Trophoblast cell (in vitro differentiated cells and primary cell): ENCODE measurements at regions not wholly inside any gene's neighbourhood (a gene's known extent, or its start where the extent isn't known, plus 50 kb on each side); places are given as distances from the start of the nearest gene placed in this dataset.

ENCODE experiments used
- DNase-seq, 2 donors: peaks; one replicate each; pipeline ENCODE4 v3.0.0-alpha.2; 2016
- H2AFZ ChIP-seq: 2 replicates; pipeline ENCODE4 v1.6.1; 2013; ENCODE audit warnings: low read length, moderate library complexity, mild to moderate bottlenecking; ENCODE audit not compliant: insufficient read depth, poor library complexity
- H2AK5ac ChIP-seq: 2 replicates; pipeline ENCODE4 v1.6.1; 2013; ENCODE audit warnings: mild to moderate bottlenecking, low read length
- H2BK120ac ChIP-seq: 2 replicates; pipeline ENCODE4 v1.6.1; 2013; ENCODE audit warnings: low read length, mild to moderate bottlenecking, moderate library complexity; ENCODE audit not compliant: insufficient read depth, poor library complexity
- H2BK12ac ChIP-seq: 2 replicates; pipeline ENCODE4 v1.6.1; 2013; ENCODE audit warnings: mild to moderate bottlenecking, low read length, moderate library complexity
- H2BK5ac ChIP-seq: 2 replicates; pipeline ENCODE4 v1.6.1; 2013; ENCODE audit warnings: low read length, low read depth, moderate library complexity, mild to moderate bottlenecking; ENCODE audit not compliant: poor library complexity
- H3K14ac ChIP-seq: 2 replicates; pipeline ENCODE4 v1.6.1; 2013; ENCODE audit warnings: mild to moderate bottlenecking, low read length
- H3K18ac ChIP-seq: 2 replicates; pipeline ENCODE4 v1.6.1; 2013; ENCODE audit warnings: mild to moderate bottlenecking, low read length
- H3K23ac ChIP-seq: 2 replicates; pipeline ENCODE4 v1.6.1; 2013; ENCODE audit warnings: low read length
- H3K27ac ChIP-seq: 2 replicates; pipeline ENCODE4 v1.5.1; 2013; ENCODE audit warnings: low read depth, mild to moderate bottlenecking, inconsistent platforms, low read length, moderate library complexity
- H3K27me3 ChIP-seq: 2 replicates; pipeline ENCODE4 v1.6.1; 2013; ENCODE audit warnings: inconsistent platforms, mild to moderate bottlenecking, low read length, moderate library complexity; ENCODE audit not compliant: insufficient read depth
- H3K36me3 ChIP-seq, 2 experiments: 1 replicate in 1 of 2; 2 replicates in 1 of 2; pipeline ENCODE4 v1.6.1; 2013; ENCODE audit warnings: low read length in 2 of 2, mild to moderate bottlenecking in 2 of 2, moderate library complexity in 1 of 2; ENCODE audit not compliant: insufficient read depth in 2 of 2, control insufficient read depth in 1 of 2
- H3K4ac ChIP-seq: 2 replicates; pipeline ENCODE4 v1.6.1; 2013; ENCODE audit warnings: low read depth, mild to moderate bottlenecking, low read length, moderate library complexity
- H3K4me1 ChIP-seq, 2 experiments: 1 replicate in 1 of 2; 2 replicates in 1 of 2; pipeline ENCODE4 v1.6.1; 2013; ENCODE audit warnings: low read length in 2 of 2, mild to moderate bottlenecking in 2 of 2, moderate library complexity in 1 of 2; ENCODE audit not compliant: insufficient read depth in 2 of 2, control insufficient read depth in 1 of 2
- H3K4me2 ChIP-seq: 2 replicates; pipeline ENCODE4 v1.6.1; 2013; ENCODE audit warnings: inconsistent platforms, mild to moderate bottlenecking, low read length, moderate library complexity
- H3K4me3 ChIP-seq: 2 replicates; pipeline ENCODE4 v1.5.1; 2013; ENCODE audit warnings: mild to moderate bottlenecking, low read depth, low read length, inconsistent platforms
- H3K79me1 ChIP-seq: one replicate; pipeline ENCODE4 v1.6.1; 2013; ENCODE audit warnings: low read length
- H3K79me2 ChIP-seq: 2 replicates; pipeline ENCODE4 v1.6.1; 2013; ENCODE audit warnings: low read length, mild to moderate bottlenecking; ENCODE audit not compliant: control insufficient read depth, insufficient read depth, poor library complexity
- H3K9ac ChIP-seq: 2 replicates; pipeline ENCODE4 v1.6.1; 2013; ENCODE audit warnings: mild to moderate bottlenecking, low read length
- H3K9me3 ChIP-seq: 2 replicates; pipeline ENCODE4 v1.6.1; 2013; ENCODE audit warnings: low read depth, mild to moderate bottlenecking, control low read depth, inconsistent platforms, low read length; ENCODE audit not compliant: insufficient read depth
- H4K12ac ChIP-seq: 2 replicates; pipeline ENCODE4 v1.6.1; 2013; ENCODE audit warnings: low read depth, mild to moderate bottlenecking, low read length, moderate library complexity
- H4K8ac ChIP-seq: 2 replicates; pipeline ENCODE4 v1.6.1; 2013; ENCODE audit warnings: low read depth, mild to moderate bottlenecking, low read length, moderate library complexity
- H4K91ac ChIP-seq: one replicate; pipeline ENCODE4 v1.6.1; 2013; ENCODE audit warnings: low read depth, mild to moderate bottlenecking, low read length, moderate library complexity
- WGBS: extraction: QIAGEN DNeasy Blood & Tissue Kit; methylation state at CpG from one replicate; pipeline ENCODE4 v1.1.7; 2013; ENCODE audit warnings: missing lambda C conversion rate; ENCODE audit not compliant: insufficient read length, insufficient coverage; ENCODE audit errors: extremely low coverage; 5-methylcytosine and 5-hydroxymethylcytosine counted together

GRCh38 chr1:216961516-216961915, 238.3 kb upstream of the ESRRG start:
- no peaks in the 10 kb centered on the region for H3K9me3 ChIP-seq
- H3K14ac ChIP-seq, result no peak overlapping the region
- no peak overlapping the region for H2AK5ac ChIP-seq
- H4K91ac ChIP-seq, result no peak overlapping the region
- no peak overlapping the region for H3K18ac ChIP-seq
- H3K23ac ChIP-seq, result no peak overlapping the region
- no peak overlapping the region for H3K27ac ChIP-seq
- H2BK5ac ChIP-seq, result no peak overlapping the region
- no peaks in the 10 kb centered on the region for H3K79me1 ChIP-seq
- H2BK120ac ChIP-seq, result no peak overlapping the region
- no peak overlapping the region for H3K4me2 ChIP-seq
- no peak overlapping the region for H4K8ac ChIP-seq
- H4K12ac ChIP-seq, result no peak overlapping the region
- H3K4ac ChIP-seq, result no peak overlapping the region
- WGBS, result no CpG with 5 or more reads among the region's 3 CpGs
- H2BK12ac ChIP-seq, result no peak overlapping the region
- H3K79me2 ChIP-seq, result no peaks in the 10 kb centered on the region
- H3K36me3 ChIP-seq, result no peaks in the 10 kb centered on the region
- H3K9ac ChIP-seq, result no peak overlapping the region
- no peaks in the 10 kb centered on the region for H3K27me3 ChIP-seq
- no peak overlapping the region for H2AFZ ChIP-seq
- H3K4me3 ChIP-seq, result no peak overlapping the region
- no peak for DNase-seq
- H3K4me1 ChIP-seq, result no peaks in the 10 kb centered on the region

- no peak overlapping the region for H3K27ac ChIP-seq
- no peak overlapping the region for H4K12ac ChIP-seq
- H4K91ac ChIP-seq, result no peak overlapping the region
- H2BK12ac ChIP-seq, result no peak overlapping the region
- no peaks in the 10 kb centered on the region for H3K36me3 ChIP-seq
- H3K9ac ChIP-seq, result no peak overlapping the region
- H2AFZ ChIP-seq, result no peak overlapping the region
- no peaks in the 10 kb centered on the region for H3K4me1 ChIP-seq
- H4K8ac ChIP-seq, result no peak overlapping the region
- H3K4me2 ChIP-seq, result no peak overlapping the region
- no peaks in the 10 kb centered on the region for H3K9me3 ChIP-seq
- DNase-seq, result no peak
- H3K23ac ChIP-seq, result no peak overlapping the region
- H3K79me1 ChIP-seq, result no peaks in the 10 kb centered on the region
- no peak overlapping the region for H3K4ac ChIP-seq
- H2BK120ac ChIP-seq, result no peak overlapping the region
- H3K4me3 ChIP-seq, result no peak overlapping the region
- no peak overlapping the region for H2AK5ac ChIP-seq
- no peak overlapping the region for H2BK5ac ChIP-seq
- no peaks in the 10 kb centered on the region for H3K79me2 ChIP-seq
- H3K14ac ChIP-seq, result no peak overlapping the region
- no peaks in the 10 kb centered on the region for H3K27me3 ChIP-seq
- H3K18ac ChIP-seq, result no peak overlapping the region
These were observed 237.5 kb upstream of the ESRRG start for GRCh38 chr1:216960716-216961115.

- no peak overlapping the region for H3K4me2 ChIP-seq
- no peak overlapping the region for H2AFZ ChIP-seq
- H4K8ac ChIP-seq, result no peak overlapping the region
- H3K9me3 ChIP-seq, result no peaks in the 10 kb centered on the region
- no peak overlapping the region for H2BK5ac ChIP-seq
- no peak overlapping the region for H2AK5ac ChIP-seq
- no peak overlapping the region for H2BK12ac ChIP-seq
- H2BK120ac ChIP-seq, result no peak overlapping the region
- H3K4me3 ChIP-seq, result no peak overlapping the region
- DNase-seq, result no peak
- no peak overlapping the region for H4K12ac ChIP-seq
- no peaks in the 10 kb centered on the region for H3K27me3 ChIP-seq
- no peaks in the 10 kb centered on the region for H3K79me2 ChIP-seq
- no peak overlapping the region for H3K27ac ChIP-seq
- H3K9ac ChIP-seq, result no peak overlapping the region
- H4K91ac ChIP-seq, result no peak overlapping the region
- no peak overlapping the region for H3K4ac ChIP-seq
- no peak overlapping the region for H3K23ac ChIP-seq
- H3K79me1 ChIP-seq, result no peaks in the 10 kb centered on the region
- no peaks in the 10 kb centered on the region for H3K4me1 ChIP-seq
- H3K14ac ChIP-seq, result no peak overlapping the region
- no CpG with 5 or more reads among the region's 4 CpGs for WGBS
- no peaks in the 10 kb centered on the region for H3K36me3 ChIP-seq
- H3K18ac ChIP-seq, result no peak overlapping the region
These were observed 235.3 kb upstream of the ESRRG start for GRCh38 chr1:216958569-216958968.

- no peak overlapping the region for H3K4me3 ChIP-seq
- H2BK5ac ChIP-seq, result no peak overlapping the region
- H3K23ac ChIP-seq, result no peak overlapping the region
- H3K14ac ChIP-seq, result no peak overlapping the region
- no peak overlapping the region for H3K4me2 ChIP-seq
- H2AK5ac ChIP-seq, result no peak overlapping the region
- H3K4me1 ChIP-seq, result no peaks in the 10 kb centered on the region
- H3K36me3 ChIP-seq, result no peaks in the 10 kb centered on the region
- H3K79me2 ChIP-seq, result no peaks in the 10 kb centered on the region
- H2AFZ ChIP-seq, result no peak overlapping the region
- H3K27me3 ChIP-seq, result no peaks in the 10 kb centered on the region
- no peak overlapping the region for H3K4ac ChIP-seq
- no peak overlapping the region for H3K18ac ChIP-seq
- H4K91ac ChIP-seq, result no peak overlapping the region
- H3K9ac ChIP-seq, result no peak overlapping the region
- no peaks in the 10 kb centered on the region for H3K79me1 ChIP-seq
- no peak for DNase-seq
- no peak overlapping the region for H3K27ac ChIP-seq
- H2BK120ac ChIP-seq, result no peak overlapping the region
- no peaks in the 10 kb centered on the region for H3K9me3 ChIP-seq
- no peak overlapping the region for H4K12ac ChIP-seq
- no CpG with 5 or more reads among the region's 2 CpGs for WGBS
- H2BK12ac ChIP-seq, result no peak overlapping the region
- H4K8ac ChIP-seq, result no peak overlapping the region
These were observed 230.3 kb upstream of the ESRRG start for GRCh38 chr1:216953495-216953894.

GRCh38 chr1:216952864-216953263, 229.6 kb upstream of the ESRRG start:
- Histone ChIP-seq H3K9ac (no peak overlapping the region), H3K79me1 (no peaks in the 10 kb centered on the region), H4K91ac (no peak overlapping the region), H4K12ac (no peak overlapping the region), H2AFZ (no peak overlapping the region), H4K8ac (no peak overlapping the region), H2BK12ac (no peak overlapping the region), H2AK5ac (no peak overlapping the region), H3K9me3 (no peaks in the 10 kb centered on the region), H3K4me3 (no peak overlapping the region), H2BK120ac (no peak overlapping the region), H3K18ac (no peak overlapping the region), H3K36me3 (no peaks in the 10 kb centered on the region), H3K79me2 (no peaks in the 10 kb centered on the region), H3K23ac (no peak overlapping the region), H3K4me2 (no peak overlapping the region), H3K4ac (no peak overlapping the region), H3K27me3 (no peaks in the 10 kb centered on the region), H2BK5ac (no peak overlapping the region), H3K27ac (no peak overlapping the region), H3K4me1 (no peaks in the 10 kb centered on the region), H3K14ac (no peak overlapping the region)
- WGBS, result no CpG with 5 or more reads among the region's 6 CpGs
- no peak for DNase-seq
